ENCODE measurements at regions not wholly inside any gene's neighbourhood (a gene's known extent, or its start where the extent isn't known, plus 50 kb on each side); places are given as distances from the start of the nearest gene placed in this dataset.

- no peak for DNase-seq (ENCODE audit: low read depth)
Measured at GRCh38 chr21:43348801-43349261, 78.1 kb downstream of the SIK1 start.

- no peak for DNase-seq (ENCODE audit: low read depth)
Measured at GRCh38 chr21:43348170-43348766, 78.7 kb downstream of the SIK1 start.

- no peak for DNase-seq (ENCODE audit: low read depth)
Measured at GRCh38 chr21:43347461-43348169, 79.3 kb downstream of the SIK1 start.

- no peak for DNase-seq (ENCODE audit: low read depth)
Measured at GRCh38 chr21:43346551-43346950, 80.4 kb downstream of the SIK1 start.

GRCh38 chr21:43345746-43346409, 81.1 kb downstream of the SIK1 start:
- no peak for DNase-seq (ENCODE audit: low read depth)

- DNase-seq (ENCODE audit: low read depth) = no peak
Measured at GRCh38 chr21:43345046-43345745, 81.7 kb downstream of the SIK1 start.

GRCh38 chr21:43343992-43344886, 82.7 kb downstream of the SIK1 start:
- DNase-seq (ENCODE audit: low read depth) = no peak

GRCh38 chr21:43343095-43343991, 83.6 kb downstream of the SIK1 start:
- no peak for DNase-seq (ENCODE audit: low read depth)

GRCh38 chr21:43342301-43342881, 84.5 kb downstream of the SIK1 start:
- DNase-seq (ENCODE audit: low read depth) = no peak

GRCh38 chr21:43341378-43342161, 85.4 kb downstream of the SIK1 start:
- DNase-seq (ENCODE audit: low read depth) = peak; percentile 96

GRCh38 chr21:43340491-43341377, 86.2 kb downstream of the SIK1 start:
- peak; percentile 72 for DNase-seq (ENCODE audit: low read depth)

GRCh38 chr21:43339668-43340067, 87.3 kb downstream of the SIK1 start:
- DNase-seq (ENCODE audit: low read depth) = no peak

- DNase-seq (ENCODE audit: low read depth) = no peak
Measured at GRCh38 chr21:43338951-43339350, 88.0 kb downstream of the SIK1 start.

GRCh38 chr21:43337901-43338655, 88.9 kb downstream of the SIK1 start:
- no peak for DNase-seq (ENCODE audit: low read depth)

GRCh38 chr21:43335119-43335518, 91.8 kb downstream of the SIK1 start:
- no peak for DNase-seq (ENCODE audit: low read depth)

GRCh38 chr21:43334214-43334958, 92.5 kb downstream of the SIK1 start:
- no peak for DNase-seq (ENCODE audit: low read depth)
